Loucy (cell line): ENCODE measurements at regions not wholly inside any gene's neighbourhood (a gene's known extent, or its start where the extent isn't known, plus 50 kb on each side); places are given as distances from the start of the nearest gene placed in this dataset.

ENCODE experiments used
- EZH2phosphoT487 ChIP-seq: fragments of 200-600 bp; IDR thresholded peaks from 2 replicates; pipeline ENCODE4 v1.6.1; 2018; ENCODE audit warnings: antibody characterized with exemption, mild to moderate bottlenecking, moderate library complexity, borderline replicate concordance
- TF ChIP-seq, protein P1 (sequence below): fragments of 200-600 bp; sonication (generic); conservative IDR thresholded peaks from 2 replicates; pipeline ENCODE4 v1.5.1; 2014; ENCODE audit warnings: mild to moderate bottlenecking, antibody characterized with exemption, low read length

GRCh38 chr9:126223798-126224531 is 102.7 kb upstream of the MVB12B start:
- TF ChIP-seq, protein P1, sequence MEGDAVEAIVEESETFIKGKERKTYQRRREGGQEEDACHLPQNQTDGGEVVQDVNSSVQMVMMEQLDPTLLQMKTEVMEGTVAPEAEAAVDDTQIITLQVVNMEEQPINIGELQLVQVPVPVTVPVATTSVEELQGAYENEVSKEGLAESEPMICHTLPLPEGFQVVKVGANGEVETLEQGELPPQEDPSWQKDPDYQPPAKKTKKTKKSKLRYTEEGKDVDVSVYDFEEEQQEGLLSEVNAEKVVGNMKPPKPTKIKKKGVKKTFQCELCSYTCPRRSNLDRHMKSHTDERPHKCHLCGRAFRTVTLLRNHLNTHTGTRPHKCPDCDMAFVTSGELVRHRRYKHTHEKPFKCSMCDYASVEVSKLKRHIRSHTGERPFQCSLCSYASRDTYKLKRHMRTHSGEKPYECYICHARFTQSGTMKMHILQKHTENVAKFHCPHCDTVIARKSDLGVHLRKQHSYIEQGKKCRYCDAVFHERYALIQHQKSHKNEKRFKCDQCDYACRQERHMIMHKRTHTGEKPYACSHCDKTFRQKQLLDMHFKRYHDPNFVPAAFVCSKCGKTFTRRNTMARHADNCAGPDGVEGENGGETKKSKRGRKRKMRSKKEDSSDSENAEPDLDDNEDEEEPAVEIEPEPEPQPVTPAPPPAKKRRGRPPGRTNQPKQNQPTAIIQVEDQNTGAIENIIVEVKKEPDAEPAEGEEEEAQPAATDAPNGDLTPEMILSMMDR: no peak
- no peak for TF ChIP-seq EZH2phosphoT487
